B cell (primary cell): ENCODE measurements at regions not wholly inside any gene's neighbourhood (a gene's known extent, or its start where the extent isn't known, plus 50 kb on each side); places are given as distances from the start of the nearest gene placed in this dataset.

Source experiments
- ATAC-seq: fragments of 200-7000 bp; cut with Tn5 transposase; one replicate; pipeline ENCODE4 v1.10.0; 2021; ENCODE audit warnings: low read depth, mild to moderate bottlenecking, moderate number of reproducible peaks, moderate library complexity
- CTCF ChIA-PET: fragments of 350-600 bp; sonication (Branson Sonifier 250); formaldehyde crosslinking; loops from one replicate; lab custom pipeline; 2021; ENCODE audit warnings: antibody characterized with exemption, inconsistent platforms; lab: Charles Lee
- POLR2A ChIA-PET: fragments of 350-600 bp; sonication (Branson Sonifier 250); formaldehyde crosslinking; loops from one replicate; lab custom pipeline; 2021; ENCODE audit warnings: antibody characterized with exemption; lab: Charles Lee
- DNase-seq: peaks from one replicate; pipeline ENCODE4 v3.0.0; 2013
- H2AFZ ChIP-seq: 2 replicates; pipeline ENCODE4 v1.6.1; 2012; ENCODE audit warnings: mild to moderate bottlenecking, low read depth, low read length; ENCODE audit not compliant: insufficient read depth, poor library complexity, severe bottlenecking
- H3K27ac ChIP-seq, 2 donors: 1 replicate in 1 of 2; 2 replicates in 1 of 2; pipeline ENCODE4 v1.5.1; 2012 to 2013; ENCODE audit warnings: low read length in 2 of 2, mild to moderate bottlenecking in 2 of 2, moderate library complexity in 1 of 2
- H3K27me3 ChIP-seq, 4 experiments: fragments of 200-600 bp in 1 of 4; sonication (generic) in 1 of 4; replicated peaks in 1 of 4; 1 replicate in 2 of 4; 2 replicates in 2 of 4; pipeline versions ENCODE4 v1.6.1 to v1.7.0; 2013 to 2016; ENCODE audit warnings: low read length in 3 of 4, mild to moderate bottlenecking in 2 of 4, mixed read lengths in 1 of 4, moderate library complexity in 1 of 4; ENCODE audit not compliant: insufficient read depth in 4 of 4, control insufficient read depth in 3 of 4; ENCODE audit errors: control extremely low read depth in 1 of 4
- H3K36me3 ChIP-seq, 2 experiments: replicated peaks in 1 of 2; 1 replicate in 1 of 2; 2 replicates in 1 of 2; pipeline versions ENCODE4 v1.6.1 to v1.7.1; 2013; ENCODE audit warnings: low read length in 1 of 2; ENCODE audit not compliant: insufficient read depth in 2 of 2, control insufficient read depth in 1 of 2; ENCODE audit errors: control extremely low read depth in 1 of 2, extremely low read depth in 1 of 2
- H3K4me1 ChIP-seq, 2 donors: fragments of 200-600 bp in 1 of 2; sonication (generic) in 1 of 2; 1 replicate in 1 of 2; 2 replicates in 1 of 2; pipeline versions ENCODE4 v1.5.1 to v1.6.1; 2013 to 2017; ENCODE audit warnings: low read length in 2 of 2; ENCODE audit not compliant: control insufficient read depth in 2 of 2, insufficient read depth in 2 of 2
- H3K4me2 ChIP-seq: replicated peaks from 2 replicates; pipeline ENCODE3; 2012; ENCODE audit warnings: mild to moderate bottlenecking, low read depth, low read length; ENCODE audit not compliant: poor library complexity, severe bottlenecking
- H3K4me3 ChIP-seq, 5 experiments: fragments of 200-600 bp in 1 of 5; sonication (generic) in 1 of 5; 1 replicate in 3 of 5; 2 replicates in 2 of 5; pipeline versions ENCODE4 v1.5.1 to v1.7.0; 2011 to 2016; ENCODE audit warnings: low read length in 4 of 5, mild to moderate bottlenecking in 4 of 5, low read depth in 2 of 5, control low read depth in 1 of 5, moderate library complexity in 1 of 5; ENCODE audit not compliant: insufficient read depth in 1 of 5; ENCODE audit errors: control extremely low read depth in 1 of 5, extremely low read depth in 1 of 5
- H3K79me2 ChIP-seq: fragments of 200-600 bp; sonication (generic); one replicate; pipeline ENCODE4 v1.6.0; 2016; ENCODE audit warnings: low read length; ENCODE audit not compliant: control insufficient read depth, insufficient read depth
- H3K9ac ChIP-seq: fragments of 200-600 bp; sonication (generic); 2 replicates; pipeline ENCODE4 v1.6.1; 2017; ENCODE audit warnings: mild to moderate bottlenecking, low read length, moderate library complexity
- H3K9me3 ChIP-seq, 3 donors: one replicate each; pipeline versions ENCODE4 v1.6.1 to v1.7.1; 2013; ENCODE audit warnings: low read length in 2 of 3; ENCODE audit not compliant: control insufficient read depth in 2 of 3, insufficient read depth in 1 of 3; ENCODE audit errors: control extremely low read depth in 1 of 3
- H4K20me1 ChIP-seq: 2 replicates; pipeline ENCODE4 v1.6.0; 2012; ENCODE audit warnings: mild to moderate bottlenecking, low read length; ENCODE audit not compliant: insufficient read depth, control insufficient read depth, poor library complexity, severe bottlenecking
- H3K27ac Mint-ChIP-seq: one replicate; pipeline ENCODE4 v1.8.0; 2021; ENCODE audit warnings: mixed read lengths
- H3K27me3 Mint-ChIP-seq: one replicate; pipeline ENCODE4 v1.8.0; 2021; ENCODE audit warnings: mixed read lengths
- H3K4me1 Mint-ChIP-seq: one replicate; pipeline ENCODE4 v1.8.0; 2021; ENCODE audit warnings: mixed read lengths
- H3K4me3 Mint-ChIP-seq: one replicate; pipeline ENCODE4 v1.8.0; 2021; ENCODE audit warnings: mixed read lengths
- H3K9me3 Mint-ChIP-seq: one replicate; pipeline ENCODE4 v1.8.0; 2022; ENCODE audit warnings: mixed read lengths; ENCODE audit not compliant: insufficient read depth
- EZH2 ChIP-seq: IDR thresholded peaks from 2 replicates; pipeline ENCODE4 v1.6.1; 2012; ENCODE audit warnings: borderline replicate concordance, low read depth, mild to moderate bottlenecking, moderate library complexity, low read length; ENCODE audit not compliant: insufficient read depth, poor library complexity, severe bottlenecking
- WGBS: methylation state at CpG from one replicate; pipeline ENCODE4 v1.1.5; 2013; ENCODE audit warnings: missing lambda C conversion rate; ENCODE audit not compliant: insufficient coverage; 5-methylcytosine and 5-hydroxymethylcytosine counted together
- intact Hi-C: fragments of 100-400 bp; cut with micrococcal nuclease; formaldehyde crosslinking; loops from one replicate; pipeline ENCODE4 v1.10.0; 2022
- TF ChIP-seq, protein P1 (sequence below): fragments of 200-600 bp; IDR thresholded peaks from one replicate; pipeline ENCODE4 v1.8.0; 2022; ENCODE audit warnings: antibody characterized with exemption, mild to moderate bottlenecking

DNA sequence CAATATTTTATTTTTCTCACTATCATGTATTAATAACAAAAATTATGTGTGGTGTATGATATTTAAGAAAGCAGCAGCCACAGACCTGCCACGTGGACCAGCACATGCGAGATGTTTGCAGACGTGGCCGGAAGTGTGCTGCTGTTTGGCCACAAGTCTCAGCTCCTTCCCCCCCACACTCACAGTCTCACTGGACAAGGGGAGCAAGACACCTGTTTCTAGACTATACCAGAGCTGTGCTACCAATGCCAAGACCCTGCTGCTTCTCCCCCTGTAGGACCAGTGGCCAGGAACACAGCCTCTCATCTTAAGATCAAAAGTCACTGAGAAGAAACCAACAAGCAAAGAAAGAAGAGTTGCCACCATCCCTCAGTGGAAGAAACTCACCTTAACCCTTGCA, 258.9 kb upstream of the PPP2R2D start:
- ChIA-PET POLR2A (no interaction called here), CTCF (no interaction called here)
- no peak for ATAC-seq
- Histone ChIP-seq H3K4me3 (no peak overlapping the region), H3K36me3 (no peaks in the 10 kb centered on the region), H3K4me2 (no peak overlapping the region), H2AFZ (no peak overlapping the region), H3K4me1 (no peaks in the 10 kb centered on the region), H4K20me1 (no peaks in the 10 kb centered on the region), H3K79me2 (no peaks in the 10 kb centered on the region), H3K27ac (no peak overlapping the region), H3K9me3 (peaks cover 0 to 42% (median 0%) of the 10 kb centered on the region in 3 donors), H3K27me3 (peaks cover 0 to 5% (median 0%) of the 10 kb centered on the region in 4 experiments), H3K9ac (no peak overlapping the region)
- TF ChIP-seq, protein P1, sequence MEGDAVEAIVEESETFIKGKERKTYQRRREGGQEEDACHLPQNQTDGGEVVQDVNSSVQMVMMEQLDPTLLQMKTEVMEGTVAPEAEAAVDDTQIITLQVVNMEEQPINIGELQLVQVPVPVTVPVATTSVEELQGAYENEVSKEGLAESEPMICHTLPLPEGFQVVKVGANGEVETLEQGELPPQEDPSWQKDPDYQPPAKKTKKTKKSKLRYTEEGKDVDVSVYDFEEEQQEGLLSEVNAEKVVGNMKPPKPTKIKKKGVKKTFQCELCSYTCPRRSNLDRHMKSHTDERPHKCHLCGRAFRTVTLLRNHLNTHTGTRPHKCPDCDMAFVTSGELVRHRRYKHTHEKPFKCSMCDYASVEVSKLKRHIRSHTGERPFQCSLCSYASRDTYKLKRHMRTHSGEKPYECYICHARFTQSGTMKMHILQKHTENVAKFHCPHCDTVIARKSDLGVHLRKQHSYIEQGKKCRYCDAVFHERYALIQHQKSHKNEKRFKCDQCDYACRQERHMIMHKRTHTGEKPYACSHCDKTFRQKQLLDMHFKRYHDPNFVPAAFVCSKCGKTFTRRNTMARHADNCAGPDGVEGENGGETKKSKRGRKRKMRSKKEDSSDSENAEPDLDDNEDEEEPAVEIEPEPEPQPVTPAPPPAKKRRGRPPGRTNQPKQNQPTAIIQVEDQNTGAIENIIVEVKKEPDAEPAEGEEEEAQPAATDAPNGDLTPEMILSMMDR = no peak
- no peak for TF ChIP-seq EZH2
- Mint-ChIP-seq H3K27me3 (no peaks in the 10 kb centered on the region), H3K27ac (no peak overlapping the region), H3K4me1 (no peaks in the 10 kb centered on the region), H3K4me3 (no peak overlapping the region), H3K9me3 (peaks cover 2% of the 10 kb centered on the region)
- intact Hi-C loops = no loop called here
- 83% methylated on average over 2 of the region's 4 CpGs for WGBS
- no peak for DNase-seq

DNA sequence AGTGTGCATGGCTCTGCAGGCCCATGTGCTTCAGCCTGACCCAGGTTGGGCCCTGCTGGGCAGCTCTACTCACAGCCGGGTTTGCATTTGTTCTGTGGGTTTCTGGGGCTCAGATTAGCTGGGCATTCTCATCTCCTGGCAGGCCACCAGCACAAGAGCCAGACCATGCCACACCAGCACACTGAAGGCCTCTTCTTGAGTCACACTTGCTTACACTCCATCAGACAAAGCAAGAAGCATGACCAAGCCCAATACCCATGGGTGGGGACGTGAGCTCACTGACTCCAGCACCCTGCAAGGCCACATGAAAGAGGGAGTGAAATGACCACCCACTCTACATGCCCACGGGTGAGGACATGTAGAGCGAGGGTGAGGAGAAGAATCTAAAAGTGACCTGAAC, 257.8 kb upstream of the PPP2R2D start:
- no peak for ATAC-seq
- peaks cover 0 to 3% (median 0%) of the 10 kb centered on the region in 4 experiments for H3K27me3 ChIP-seq
- Mint-ChIP-seq H3K27ac (no peak overlapping the region), H3K27me3 (no peaks in the 10 kb centered on the region), H3K9me3 (peaks cover 2% of the 10 kb centered on the region), H3K4me3 (no peak overlapping the region), H3K4me1 (no peaks in the 10 kb centered on the region)
- H3K4me2 ChIP-seq = no peak overlapping the region
- DNase-seq = no peak
- intact Hi-C loops = no loop called here
- no peaks in the 10 kb centered on the region for H3K4me1 ChIP-seq
- CTCF ChIA-PET = no interaction called here
- peaks cover 0 to 41% (median 0%) of the 10 kb centered on the region in 3 donors for H3K9me3 ChIP-seq
- no peak overlapping the region for H3K9ac ChIP-seq
- no peak overlapping the region for H2AFZ ChIP-seq
- WGBS = 100% methylated on average over 1 of the region's 4 CpGs
- H4K20me1 ChIP-seq = no peaks in the 10 kb centered on the region
- H3K27ac ChIP-seq = no peak overlapping the region
- no peaks in the 10 kb centered on the region for H3K36me3 ChIP-seq
- H3K4me3 ChIP-seq = no peak overlapping the region
- H3K79me2 ChIP-seq = no peaks in the 10 kb centered on the region
- TF ChIP-seq, protein P1 = no peak
- TF ChIP-seq EZH2 = no peak
- POLR2A ChIA-PET = no interaction called here
